DMS79 treated with DMSO at 0.1 percent for 48 hours (cell line): ENCODE measurements at regions not wholly inside any gene's neighbourhood (a gene's known extent, or its start where the extent isn't known, plus 50 kb on each side); places are given as distances from the start of the nearest gene placed in this dataset.

Source experiments
- DNase-seq: peaks from one replicate; lab custom pipeline; 2025; lab: John Stamatoyannopoulos, UW

DNA sequence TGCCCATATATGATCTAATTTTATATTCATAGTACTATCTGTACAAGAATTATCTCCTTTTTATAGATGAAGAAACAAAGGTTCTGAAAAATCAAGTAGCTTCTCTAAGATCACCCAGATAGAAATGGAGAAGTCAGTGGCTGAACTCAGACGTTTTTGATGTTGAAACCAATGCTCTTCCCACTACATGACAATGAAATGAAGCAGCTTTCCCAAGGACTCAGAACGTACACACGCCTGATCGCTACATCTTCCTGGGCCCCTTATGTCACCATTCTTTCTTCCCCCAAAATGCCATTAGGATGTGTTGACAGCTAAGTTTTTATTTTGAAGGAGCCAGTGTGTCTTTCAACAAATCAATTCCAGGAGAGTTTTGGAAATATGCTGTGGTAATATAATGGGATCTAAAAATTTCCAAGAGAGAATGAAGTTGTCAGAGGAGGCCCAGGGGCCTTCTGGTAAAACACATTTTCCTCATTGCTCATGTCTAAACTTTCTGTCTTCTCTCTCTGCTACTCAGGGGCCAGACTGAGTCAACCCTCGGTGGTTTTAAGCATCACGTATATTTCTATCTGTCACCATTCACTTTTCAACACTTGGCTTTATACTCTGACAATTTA lies 98.1 kb upstream of the COL21A1 start:
- no peak for DNase-seq

DNA sequence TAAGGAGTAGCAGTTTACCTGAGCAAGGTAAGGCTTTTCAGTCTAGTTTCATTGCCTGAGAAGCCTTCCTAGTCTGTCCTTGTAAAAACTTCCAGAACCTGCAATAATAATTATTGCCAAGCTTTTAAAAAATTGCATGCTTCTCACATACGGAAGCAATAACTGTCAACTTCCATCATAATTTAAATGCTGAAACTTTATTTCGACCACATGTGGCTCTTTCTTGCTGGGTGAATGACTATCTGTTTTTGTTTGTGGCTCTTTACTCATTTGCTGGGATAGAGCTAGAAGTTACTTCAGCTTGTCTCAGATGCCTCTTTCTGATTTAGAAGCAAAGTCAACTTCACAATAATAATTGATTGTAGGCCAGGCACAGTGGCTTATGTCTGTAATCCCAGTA lies 95.9 kb upstream of the COL21A1 start:
- no peak for DNase-seq

DNA sequence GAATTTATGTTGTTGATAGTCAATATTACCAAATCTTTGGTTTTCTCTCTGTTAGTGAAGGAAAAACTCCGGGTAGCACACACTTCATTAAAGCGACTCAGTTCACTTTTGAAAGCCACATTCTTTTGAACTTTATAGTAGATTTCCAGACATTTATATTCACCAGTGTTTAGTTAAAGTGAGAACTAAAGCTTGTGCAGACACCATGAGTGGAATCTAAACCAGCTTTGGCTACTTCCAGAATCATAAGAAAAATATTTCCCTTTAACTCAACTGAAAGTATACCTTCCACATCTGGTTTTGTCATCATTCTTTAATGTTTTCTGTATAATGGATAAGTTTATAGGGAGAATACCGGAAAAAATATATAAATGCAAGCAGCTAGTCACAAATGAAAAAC lies 92.1 kb upstream of the COL21A1 start:
- DNase-seq = no peak

DNA sequence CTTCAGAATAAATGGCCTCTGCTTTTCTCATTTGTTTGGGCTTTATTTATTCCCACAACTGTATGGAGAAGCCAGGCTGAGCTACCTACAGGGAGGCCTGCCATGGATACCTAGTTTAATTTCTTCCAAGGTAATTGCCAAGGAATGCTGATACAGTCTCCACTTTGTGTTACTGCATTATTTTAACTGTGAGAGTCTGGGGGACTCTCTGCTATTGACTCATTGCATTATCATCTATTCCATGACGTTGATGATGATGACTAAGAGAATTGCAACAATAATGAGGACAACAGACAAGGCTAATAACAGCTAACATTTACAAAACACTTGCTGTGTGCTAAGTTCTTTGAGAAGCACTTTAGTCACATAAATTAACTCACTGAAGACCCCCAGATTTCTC lies 88.3 kb upstream of the COL21A1 start:
- no peak for DNase-seq

DNA sequence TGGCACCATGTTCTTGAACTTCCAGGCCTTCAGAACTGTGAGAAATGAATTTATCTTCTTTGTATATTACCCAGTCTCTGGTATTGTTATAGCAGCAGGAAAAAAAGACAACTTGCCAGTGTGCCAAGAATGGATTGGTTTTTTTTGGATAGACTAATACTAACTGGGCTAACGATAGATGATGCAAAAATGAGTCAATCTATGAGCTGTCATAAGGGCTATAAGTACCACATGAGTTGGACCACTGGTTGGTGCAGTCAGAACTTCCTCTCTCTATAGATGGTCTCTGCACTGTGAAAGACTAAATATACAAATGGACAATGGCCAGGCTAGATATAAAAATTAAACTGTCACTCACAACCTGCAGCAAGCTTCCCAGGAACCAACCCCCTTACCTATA lies 87.6 kb upstream of the COL21A1 start:
- no peak for DNase-seq

DNA sequence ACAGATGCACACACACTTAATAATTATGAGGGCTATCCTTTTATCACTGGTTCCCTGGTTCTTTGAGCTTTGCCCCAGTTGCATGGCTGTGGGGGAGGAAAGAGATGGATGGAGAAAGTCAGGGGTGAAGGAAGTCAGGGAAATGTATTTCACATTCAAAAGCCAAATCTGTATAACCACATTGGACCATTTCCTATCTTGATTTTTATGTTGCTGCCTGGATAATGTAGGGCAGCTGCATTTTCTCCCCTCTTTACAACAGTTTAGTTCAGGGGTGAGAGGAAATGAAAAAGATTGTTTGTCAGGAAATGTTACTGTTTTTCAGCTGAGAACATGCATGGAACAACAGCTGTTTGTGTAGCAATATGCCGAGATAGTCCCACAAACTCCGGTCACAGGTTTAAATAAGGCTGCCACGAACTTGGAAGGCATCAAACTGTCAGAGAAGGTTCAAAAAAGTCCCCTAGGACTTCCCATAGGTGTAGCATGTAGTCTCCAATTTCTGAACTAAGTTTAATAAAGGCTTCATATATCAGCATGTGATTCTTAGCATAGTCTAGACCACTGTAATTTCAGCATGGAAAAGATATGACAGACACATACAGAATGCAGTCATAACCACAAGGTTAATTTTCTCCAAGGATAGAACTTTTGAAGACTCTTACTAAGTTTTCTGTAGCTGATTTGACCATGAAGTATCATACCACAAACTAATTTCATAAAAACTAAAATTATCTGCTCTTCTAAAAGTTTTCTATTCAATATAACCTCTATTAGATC lies 82.1 kb upstream of the COL21A1 start:
- no peak for DNase-seq

DNA sequence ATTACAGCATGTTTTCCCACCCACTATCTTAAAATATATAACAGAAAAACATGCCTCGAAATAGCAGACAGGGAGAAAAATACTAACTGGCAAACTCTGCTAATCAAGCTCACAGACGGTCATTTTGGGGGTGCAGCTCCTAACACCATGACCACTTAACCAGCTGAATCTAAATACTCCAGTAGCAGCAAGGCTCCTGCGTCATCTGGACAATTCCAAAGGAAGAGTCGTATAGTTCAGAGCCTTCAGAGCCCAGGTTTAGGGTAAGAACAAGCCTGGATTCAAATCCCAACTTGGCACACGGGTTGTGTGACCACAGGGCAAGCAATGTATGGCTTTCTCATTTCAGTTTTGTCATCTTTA lies 81.3 kb upstream of the COL21A1 start:
- DNase-seq = no peak

DNA sequence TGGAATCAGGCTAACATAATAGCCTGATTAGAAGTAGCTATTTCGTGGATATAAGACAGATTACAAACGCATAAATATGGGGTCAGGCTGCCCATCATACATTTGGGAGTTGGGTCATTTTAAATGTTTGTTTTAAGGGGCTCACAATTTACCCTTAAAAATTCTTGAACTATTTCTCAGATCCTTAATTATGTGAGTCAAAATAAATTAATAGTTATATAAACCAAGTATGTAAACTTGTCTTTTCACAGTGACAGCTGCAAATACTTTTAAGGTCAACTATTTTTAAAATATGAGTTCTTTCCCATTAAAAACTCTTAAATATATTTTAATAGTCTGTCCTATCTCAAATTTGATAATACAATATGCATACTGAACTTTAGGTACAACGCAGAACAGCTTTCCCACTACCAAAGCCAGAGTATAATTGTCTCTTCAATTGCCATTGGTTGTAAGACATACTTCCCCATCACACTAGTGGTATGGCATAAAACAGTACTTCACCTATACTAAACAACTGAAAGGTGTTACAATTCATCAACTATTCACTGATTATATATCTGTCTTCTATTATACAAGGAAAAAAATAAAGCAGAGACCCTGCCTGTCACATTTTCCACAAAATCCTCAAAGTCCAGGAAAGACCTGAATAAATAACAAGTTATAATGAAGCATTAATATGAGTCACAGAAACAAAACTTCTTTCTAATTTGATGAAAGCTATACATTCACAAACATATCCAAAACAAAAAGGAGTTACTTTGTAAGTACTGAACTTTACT lies 80.8 kb upstream of the COL21A1 start:
- DNase-seq = no peak

DNA sequence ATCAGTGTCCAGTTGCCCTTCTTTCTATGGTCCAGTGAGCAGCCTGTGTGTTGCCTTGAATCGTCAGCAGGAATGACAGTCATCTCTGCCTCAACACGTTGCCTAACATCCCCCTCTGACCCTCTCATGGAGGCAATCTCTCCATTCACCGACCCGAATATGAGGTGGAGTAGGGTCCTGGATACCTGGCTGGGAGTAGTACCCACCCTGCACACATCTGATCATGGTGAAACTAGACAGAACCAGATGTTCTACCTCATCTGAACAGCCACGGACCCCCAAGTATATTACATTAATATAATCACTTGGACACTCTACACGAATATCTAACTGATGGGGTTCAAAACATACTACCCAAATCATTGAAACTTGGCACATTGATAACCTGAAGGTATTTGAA lies 77.0 kb upstream of the COL21A1 start:
- no peak for DNase-seq

DNA sequence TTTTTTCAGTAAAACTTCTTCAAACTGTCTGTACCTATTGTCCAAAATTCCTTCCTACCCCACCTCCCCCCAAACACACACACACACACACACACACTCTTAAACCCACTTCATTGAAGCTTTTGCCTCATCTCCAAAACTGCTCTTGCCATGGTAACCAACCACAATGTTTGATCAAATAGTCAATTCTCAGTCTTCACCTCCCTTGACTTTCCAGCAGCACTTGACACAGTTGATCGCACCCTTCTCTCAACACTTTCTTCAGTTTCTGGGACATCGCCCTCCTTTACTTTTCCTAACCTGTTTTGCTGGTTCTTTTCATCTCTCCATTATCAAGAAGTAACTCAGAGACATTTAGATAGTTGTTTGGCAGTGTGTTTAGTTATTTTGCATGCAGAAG lies 71.5 kb upstream of the COL21A1 start:
- peak; percentile 93 for DNase-seq

DNA sequence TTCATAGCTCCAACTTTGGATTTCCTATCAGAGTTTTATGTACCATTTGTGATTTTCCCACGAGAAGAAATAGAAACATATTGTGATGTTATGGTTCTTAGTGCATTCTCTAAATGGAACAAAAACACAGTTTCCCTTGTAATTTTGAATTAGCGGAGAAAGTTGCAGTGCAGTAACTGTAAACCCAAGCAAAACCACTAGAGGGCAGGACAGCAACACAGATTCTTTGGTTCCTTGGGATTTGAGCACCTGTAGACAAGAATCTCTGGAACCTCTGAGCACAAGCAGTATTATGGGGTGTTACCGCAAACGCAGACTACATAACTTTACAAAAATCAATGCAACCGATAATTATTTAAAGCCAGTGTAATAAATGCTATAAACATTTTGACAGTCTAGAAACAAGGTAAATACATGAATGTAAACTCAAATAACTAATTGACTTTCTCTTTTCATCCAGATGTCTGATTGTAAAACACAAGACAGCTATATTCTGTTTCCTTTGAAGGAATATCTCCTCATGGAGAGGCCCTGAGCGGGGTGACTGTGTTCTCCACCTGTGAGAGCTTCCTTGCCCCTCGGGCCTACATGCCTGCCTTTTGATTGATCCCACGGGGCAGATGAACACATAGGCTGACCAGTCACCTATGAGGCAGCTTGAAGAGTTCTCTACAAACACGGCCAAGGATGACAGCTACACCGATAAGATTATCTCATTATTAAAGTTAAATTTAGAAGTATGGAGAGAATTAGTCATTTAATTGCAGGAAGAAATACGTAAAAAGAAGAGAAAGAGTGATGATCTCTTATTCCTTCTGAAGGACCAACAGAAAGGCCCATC lies 67.5 kb upstream of the COL21A1 start:
- DNase-seq = peak; percentile 17

DNA sequence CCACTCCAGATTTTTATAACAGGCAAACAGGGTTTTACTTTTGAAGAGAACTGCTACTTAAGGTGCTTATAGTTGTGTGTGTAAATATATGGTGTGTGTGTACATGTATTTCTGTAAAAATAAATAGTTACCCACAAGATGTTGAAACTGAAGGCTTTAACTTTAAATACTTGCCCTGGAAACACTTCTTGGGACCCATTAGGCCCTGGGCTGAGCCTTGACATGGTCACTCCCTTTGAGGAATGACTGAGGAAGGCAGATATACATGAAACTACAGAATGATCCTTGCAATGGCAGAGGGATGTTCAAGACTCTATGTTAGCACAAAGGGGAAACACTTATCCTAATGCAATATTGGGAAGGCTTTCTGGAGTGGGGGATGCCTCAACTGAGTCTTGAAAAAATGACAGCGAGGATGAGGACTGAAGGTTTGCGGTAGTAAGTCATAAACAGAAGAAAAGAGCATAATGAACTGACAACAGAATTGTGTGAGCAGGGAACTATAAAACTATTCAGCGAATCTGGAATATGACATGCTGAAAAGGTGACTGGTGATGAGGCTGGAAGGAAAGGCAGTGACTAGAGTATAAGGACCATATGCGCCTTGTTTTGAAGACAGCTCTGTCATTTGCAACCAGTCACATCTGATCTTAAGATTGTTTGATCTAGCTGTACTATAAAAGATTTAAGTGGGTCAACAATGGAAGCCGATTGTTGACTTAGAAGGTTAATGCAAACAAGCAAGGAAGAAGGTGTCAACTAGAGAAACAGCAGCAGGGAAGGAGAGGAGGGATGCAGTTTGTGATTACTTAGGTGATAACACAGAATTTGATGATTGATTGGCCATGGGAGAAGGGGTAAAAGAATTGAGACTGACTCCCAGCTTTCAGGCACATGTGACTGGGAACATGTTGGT lies 64.4 kb upstream of the COL21A1 start:
- no peak for DNase-seq

DNA sequence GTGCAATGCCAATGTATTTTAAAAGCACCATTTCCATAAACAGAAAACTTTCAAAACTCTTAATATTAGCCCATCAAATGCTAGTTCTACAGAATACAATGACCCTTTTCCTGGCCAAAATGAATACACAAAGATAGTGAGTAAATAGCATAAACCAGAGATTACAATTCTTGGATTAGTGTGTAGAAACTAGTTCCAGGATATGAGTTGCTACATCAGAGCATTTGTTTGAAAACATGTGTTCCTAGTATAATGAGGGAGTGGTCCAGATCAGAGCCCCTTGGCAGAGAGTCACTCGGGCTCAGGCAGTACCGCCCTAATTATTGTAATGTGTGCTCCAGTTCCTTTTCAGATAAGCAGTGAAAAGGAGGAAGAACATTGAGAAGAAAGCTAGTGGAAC lies 63.7 kb upstream of the COL21A1 start:
- DNase-seq = no peak

DNA sequence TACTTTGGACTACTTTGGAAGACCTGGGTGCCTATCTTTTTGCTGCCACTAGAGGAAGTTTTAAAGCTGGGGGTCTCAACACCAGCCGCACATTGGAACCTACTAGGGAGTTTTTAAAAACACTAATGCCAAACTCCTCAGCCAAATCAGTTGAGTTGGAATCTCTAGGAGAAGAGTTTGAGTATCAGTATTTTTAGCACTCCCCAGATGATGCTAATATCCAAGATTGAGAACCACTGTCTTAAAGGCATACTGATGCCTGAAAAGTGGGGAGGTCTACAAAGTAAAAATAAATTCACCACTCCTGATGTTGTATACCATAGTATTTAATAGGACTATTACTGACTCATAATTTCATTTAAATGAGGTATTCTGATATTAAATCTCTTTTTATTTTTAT lies 62.9 kb upstream of the COL21A1 start:
- DNase-seq = no peak

DNA sequence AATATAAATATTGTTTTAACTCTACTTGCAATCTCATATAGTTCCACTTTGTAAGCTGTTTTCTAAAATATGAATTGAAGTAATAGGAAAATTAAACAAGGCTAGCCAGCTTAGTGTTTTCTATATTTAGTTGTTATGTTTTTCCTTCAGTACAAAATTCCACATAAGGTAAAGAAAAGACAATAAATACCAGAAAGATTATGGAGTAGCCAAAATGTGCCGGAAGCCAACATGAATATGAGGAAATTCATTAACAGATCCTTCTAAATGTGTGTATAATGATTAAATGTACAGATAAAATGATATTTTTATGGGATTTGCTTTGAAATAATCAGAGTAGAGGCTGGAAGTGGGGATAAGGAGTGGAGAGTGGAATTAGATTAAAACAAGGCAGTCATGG lies 52.5 kb upstream of the COL21A1 start:
- DNase-seq = no peak

DNA sequence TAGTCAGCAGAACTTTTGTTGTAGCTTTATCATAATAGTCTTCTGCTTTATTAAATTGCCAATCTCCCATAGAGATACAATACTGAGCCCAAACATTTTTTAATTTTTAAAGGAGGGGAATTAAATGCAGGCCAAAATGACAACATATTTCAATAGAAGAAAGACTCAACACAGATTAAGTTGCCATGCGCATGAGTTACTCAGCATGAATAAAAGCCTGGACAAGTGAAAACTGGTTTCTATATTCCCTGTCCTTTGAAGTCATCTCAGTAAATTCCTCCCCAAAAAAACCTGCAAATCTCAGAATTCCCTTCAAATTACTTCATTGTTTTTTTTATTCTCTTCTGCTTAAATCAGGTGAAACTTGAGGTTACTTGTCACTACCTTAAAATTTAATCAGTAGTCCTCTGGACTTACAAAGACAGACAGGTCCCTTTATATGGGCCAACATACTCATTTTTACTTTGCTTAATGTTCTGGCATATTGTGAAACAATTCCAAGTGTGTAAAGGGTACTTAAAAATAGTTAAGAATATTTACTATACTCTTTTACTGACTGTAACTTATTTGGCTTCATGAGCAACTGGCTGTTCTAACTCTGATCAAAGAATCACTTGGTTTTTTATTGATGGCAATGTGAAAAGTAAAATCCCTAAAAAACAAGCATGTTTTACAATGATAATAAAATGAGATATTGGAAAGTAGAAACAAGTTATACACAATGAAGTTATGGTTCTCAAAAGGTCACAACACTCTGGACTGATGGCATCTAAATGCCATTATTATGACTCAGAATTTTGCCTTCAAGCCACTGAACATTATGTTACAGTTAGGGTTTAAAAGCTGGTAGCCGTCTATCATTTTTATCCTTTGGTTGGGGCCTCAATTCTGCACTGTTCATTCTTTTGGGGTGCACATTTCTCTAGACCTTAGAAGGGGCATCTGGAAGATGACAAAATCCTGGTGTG lies 49.9 kb upstream of the COL21A1 start:
- no peak for DNase-seq
